Trophoblast cell (in vitro differentiated cells and primary cell): ENCODE measurements at regions not wholly inside any gene's neighbourhood (a gene's known extent, or its start where the extent isn't known, plus 50 kb on each side); places are given as distances from the start of the nearest gene placed in this dataset.
"Not testable (repeated sequence)": the region's sequence is repeated elsewhere in the genome, so short reads cannot be mapped to it uniquely, and the experiment has no call there.

Experiments used
- DNase-seq, 2 donors: peaks; one replicate each; pipeline ENCODE4 v3.0.0-alpha.2; 2016
- H2AFZ ChIP-seq: 2 replicates; pipeline ENCODE4 v1.6.1; 2013; ENCODE audit warnings: low read length, moderate library complexity, mild to moderate bottlenecking; ENCODE audit not compliant: insufficient read depth, poor library complexity
- H2AK5ac ChIP-seq: 2 replicates; pipeline ENCODE4 v1.6.1; 2013; ENCODE audit warnings: mild to moderate bottlenecking, low read length
- H2BK120ac ChIP-seq: 2 replicates; pipeline ENCODE4 v1.6.1; 2013; ENCODE audit warnings: low read length, mild to moderate bottlenecking, moderate library complexity; ENCODE audit not compliant: insufficient read depth, poor library complexity
- H2BK12ac ChIP-seq: 2 replicates; pipeline ENCODE4 v1.6.1; 2013; ENCODE audit warnings: mild to moderate bottlenecking, low read length, moderate library complexity
- H2BK5ac ChIP-seq: 2 replicates; pipeline ENCODE4 v1.6.1; 2013; ENCODE audit warnings: low read length, low read depth, moderate library complexity, mild to moderate bottlenecking; ENCODE audit not compliant: poor library complexity
- H3K14ac ChIP-seq: 2 replicates; pipeline ENCODE4 v1.6.1; 2013; ENCODE audit warnings: mild to moderate bottlenecking, low read length
- H3K18ac ChIP-seq: 2 replicates; pipeline ENCODE4 v1.6.1; 2013; ENCODE audit warnings: mild to moderate bottlenecking, low read length
- H3K23ac ChIP-seq: 2 replicates; pipeline ENCODE4 v1.6.1; 2013; ENCODE audit warnings: low read length
- H3K27ac ChIP-seq: 2 replicates; pipeline ENCODE4 v1.5.1; 2013; ENCODE audit warnings: low read depth, mild to moderate bottlenecking, inconsistent platforms, low read length, moderate library complexity
- H3K27me3 ChIP-seq: 2 replicates; pipeline ENCODE4 v1.6.1; 2013; ENCODE audit warnings: inconsistent platforms, mild to moderate bottlenecking, low read length, moderate library complexity; ENCODE audit not compliant: insufficient read depth
- H3K36me3 ChIP-seq, 2 experiments: 1 replicate in 1 of 2; 2 replicates in 1 of 2; pipeline ENCODE4 v1.6.1; 2013; ENCODE audit warnings: low read length in 2 of 2, mild to moderate bottlenecking in 2 of 2, moderate library complexity in 1 of 2; ENCODE audit not compliant: insufficient read depth in 2 of 2, control insufficient read depth in 1 of 2
- H3K4ac ChIP-seq: 2 replicates; pipeline ENCODE4 v1.6.1; 2013; ENCODE audit warnings: low read depth, mild to moderate bottlenecking, low read length, moderate library complexity
- H3K4me1 ChIP-seq, 2 experiments: 1 replicate in 1 of 2; 2 replicates in 1 of 2; pipeline ENCODE4 v1.6.1; 2013; ENCODE audit warnings: low read length in 2 of 2, mild to moderate bottlenecking in 2 of 2, moderate library complexity in 1 of 2; ENCODE audit not compliant: insufficient read depth in 2 of 2, control insufficient read depth in 1 of 2
- H3K4me2 ChIP-seq: 2 replicates; pipeline ENCODE4 v1.6.1; 2013; ENCODE audit warnings: inconsistent platforms, mild to moderate bottlenecking, low read length, moderate library complexity
- H3K4me3 ChIP-seq: 2 replicates; pipeline ENCODE4 v1.5.1; 2013; ENCODE audit warnings: mild to moderate bottlenecking, low read depth, low read length, inconsistent platforms
- H3K79me1 ChIP-seq: one replicate; pipeline ENCODE4 v1.6.1; 2013; ENCODE audit warnings: low read length
- H3K79me2 ChIP-seq: 2 replicates; pipeline ENCODE4 v1.6.1; 2013; ENCODE audit warnings: low read length, mild to moderate bottlenecking; ENCODE audit not compliant: control insufficient read depth, insufficient read depth, poor library complexity
- H3K9ac ChIP-seq: 2 replicates; pipeline ENCODE4 v1.6.1; 2013; ENCODE audit warnings: mild to moderate bottlenecking, low read length
- H3K9me3 ChIP-seq: 2 replicates; pipeline ENCODE4 v1.6.1; 2013; ENCODE audit warnings: low read depth, mild to moderate bottlenecking, control low read depth, inconsistent platforms, low read length; ENCODE audit not compliant: insufficient read depth
- H4K12ac ChIP-seq: 2 replicates; pipeline ENCODE4 v1.6.1; 2013; ENCODE audit warnings: low read depth, mild to moderate bottlenecking, low read length, moderate library complexity
- H4K8ac ChIP-seq: 2 replicates; pipeline ENCODE4 v1.6.1; 2013; ENCODE audit warnings: low read depth, mild to moderate bottlenecking, low read length, moderate library complexity
- H4K91ac ChIP-seq: one replicate; pipeline ENCODE4 v1.6.1; 2013; ENCODE audit warnings: low read depth, mild to moderate bottlenecking, low read length, moderate library complexity
- WGBS: extraction: QIAGEN DNeasy Blood & Tissue Kit; methylation state at CpG from one replicate; pipeline ENCODE4 v1.1.7; 2013; ENCODE audit warnings: missing lambda C conversion rate; ENCODE audit not compliant: insufficient read length, insufficient coverage; ENCODE audit errors: extremely low coverage; 5-methylcytosine and 5-hydroxymethylcytosine counted together

- H3K4me1 ChIP-seq, H4K12ac ChIP-seq, H3K9ac ChIP-seq, H4K91ac ChIP-seq, H2BK12ac ChIP-seq, H3K23ac ChIP-seq, H2BK5ac ChIP-seq, H3K14ac ChIP-seq, H3K9me3 ChIP-seq, H3K18ac ChIP-seq, H4K8ac ChIP-seq, H2AFZ ChIP-seq, H3K79me1 ChIP-seq, DNase-seq, H2AK5ac ChIP-seq, H3K79me2 ChIP-seq, H3K4me2 ChIP-seq, H3K4ac ChIP-seq, H2BK120ac ChIP-seq, H3K36me3 ChIP-seq, H3K27me3 ChIP-seq, H3K27ac ChIP-seq, H3K4me3 ChIP-seq: not testable (repeated sequence)
- WGBS = no CpG with 5 or more reads among the region's 6 CpGs
These were observed 581.2 kb downstream of the ANKRD50 start for GRCh38 chr4:124131324-124131723.

- no peak overlapping the region for H3K9ac ChIP-seq
- no peak overlapping the region for H3K4ac ChIP-seq
- no peak overlapping the region for H2BK120ac ChIP-seq
- H3K36me3 ChIP-seq = no peaks in the 10 kb centered on the region
- no peak overlapping the region for H4K8ac ChIP-seq
- H3K9me3 ChIP-seq = no peaks in the 10 kb centered on the region
- no peak overlapping the region for H2AK5ac ChIP-seq
- no peak overlapping the region for H2AFZ ChIP-seq
- no peak overlapping the region for H3K4me3 ChIP-seq
- H3K4me1 ChIP-seq = no peaks in the 10 kb centered on the region
- no peak overlapping the region for H3K18ac ChIP-seq
- H3K4me2 ChIP-seq = no peak overlapping the region
- H3K23ac ChIP-seq = no peak overlapping the region
- no peak overlapping the region for H4K91ac ChIP-seq
- no peaks in the 10 kb centered on the region for H3K79me2 ChIP-seq
- no peak overlapping the region for H2BK5ac ChIP-seq
- no peak for DNase-seq
- H4K12ac ChIP-seq = no peak overlapping the region
- no peak overlapping the region for H2BK12ac ChIP-seq
- no CpG with 5 or more reads among the region's 2 CpGs for WGBS
- no peaks in the 10 kb centered on the region for H3K79me1 ChIP-seq
- H3K27ac ChIP-seq = no peak overlapping the region
- H3K27me3 ChIP-seq = no peaks in the 10 kb centered on the region
- H3K14ac ChIP-seq = no peak overlapping the region
These were observed 580.4 kb downstream of the ANKRD50 start for GRCh38 chr4:124132161-124132560.

GRCh38 chr4:124133753-124134152 lies 578.8 kb downstream of the ANKRD50 start:
- H3K9ac ChIP-seq = no peak overlapping the region
- no peaks in the 10 kb centered on the region for H3K27me3 ChIP-seq
- no peaks in the 10 kb centered on the region for H3K79me2 ChIP-seq
- H4K91ac ChIP-seq = no peak overlapping the region
- H3K9me3 ChIP-seq = no peaks in the 10 kb centered on the region
- H3K27ac ChIP-seq = no peak overlapping the region
- no peak overlapping the region for H2AFZ ChIP-seq
- no peak overlapping the region for H2BK12ac ChIP-seq
- no peaks in the 10 kb centered on the region for H3K79me1 ChIP-seq
- H2BK5ac ChIP-seq = no peak overlapping the region
- no peak overlapping the region for H3K4me2 ChIP-seq
- H4K8ac ChIP-seq = no peak overlapping the region
- H4K12ac ChIP-seq = no peak overlapping the region
- no peak overlapping the region for H3K18ac ChIP-seq
- H3K4me3 ChIP-seq = no peak overlapping the region
- no peaks in the 10 kb centered on the region for H3K36me3 ChIP-seq
- no peaks in the 10 kb centered on the region for H3K4me1 ChIP-seq
- no peak overlapping the region for H3K23ac ChIP-seq
- no peak for DNase-seq
- H3K14ac ChIP-seq = no peak overlapping the region
- no peak overlapping the region for H3K4ac ChIP-seq
- no peak overlapping the region for H2BK120ac ChIP-seq
- no peak overlapping the region for H2AK5ac ChIP-seq
- no CpG with 5 or more reads among the region's 1 CpG for WGBS

DNA sequence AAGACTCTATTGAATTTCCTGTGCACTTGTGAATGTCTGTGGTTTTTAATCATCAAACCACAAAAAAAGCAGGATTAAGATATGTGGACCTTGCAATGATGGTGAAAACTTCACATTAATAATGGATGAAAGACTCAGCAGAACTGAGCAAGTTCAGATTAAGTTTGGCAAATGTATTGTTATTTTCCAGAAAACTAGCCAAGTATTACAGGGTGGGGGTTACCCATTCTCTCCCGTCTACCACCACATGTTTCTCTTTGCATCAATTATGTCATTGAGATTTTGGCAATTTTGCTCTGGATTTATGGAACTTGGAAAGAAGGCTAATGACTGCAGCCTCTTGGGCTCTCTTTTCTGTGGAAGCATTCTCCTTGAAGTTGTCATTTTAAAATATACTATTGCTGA lies 577.1 kb downstream of the ANKRD50 start:
- Histone ChIP-seq H3K4ac (no peak overlapping the region), H3K27ac (no peak overlapping the region), H2BK120ac (no peak overlapping the region), H2BK12ac (no peak overlapping the region), H3K18ac (no peak overlapping the region), H4K12ac (no peak overlapping the region), H3K23ac (no peak overlapping the region), H2AK5ac (no peak overlapping the region), H4K91ac (no peak overlapping the region), H3K9ac (no peak overlapping the region), H3K4me2 (no peak overlapping the region), H3K27me3 (no peaks in the 10 kb centered on the region), H3K79me1 (no peaks in the 10 kb centered on the region), H4K8ac (no peak overlapping the region), H3K79me2 (no peaks in the 10 kb centered on the region), H3K36me3 (no peaks in the 10 kb centered on the region), H3K4me3 (no peak overlapping the region), H2AFZ (no peak overlapping the region), H3K14ac (no peak overlapping the region), H3K4me1 (no peaks in the 10 kb centered on the region), H3K9me3 (no peaks in the 10 kb centered on the region), H2BK5ac (no peak overlapping the region)
- no peak for DNase-seq
- WGBS = no CpG with 5 or more reads among the region's 1 CpG
